Upper lobe of left lung (tissue), 4 donors: ENCODE measurements at regions not wholly inside any gene's neighbourhood (a gene's known extent, or its start where the extent isn't known, plus 50 kb on each side); places are given as distances from the start of the nearest gene placed in this dataset.

Experiments used
- CTCF ChIP-seq, 6 experiments: fragments of 450-650 bp in 4 of 6; fragments of 200-600 bp in 2 of 6; sonication (generic) in 2 of 6; IDR thresholded peaks; one replicate each; pipeline ENCODE4 v1.5.1; 2016 to 2019; ENCODE audit warnings: antibody characterized with exemption in 6 of 6
- EP300 ChIP-seq, 4 donors: sonication (generic); formaldehyde crosslinking; IDR thresholded peaks; one replicate each; pipeline ENCODE4 v1.5.1; 2017; ENCODE audit warnings: antibody characterized with exemption in 4 of 4, control low read depth in 2 of 4
- POLR2A ChIP-seq, 4 donors: fragments of 450-650 bp; IDR thresholded peaks; one replicate each; pipeline ENCODE4 v1.5.1; 2016 to 2017; ENCODE audit warnings: antibody characterized with exemption in 4 of 4, mild to moderate bottlenecking in 2 of 4
- POLR2AphosphoS5 ChIP-seq, 2 donors: sonication (generic); formaldehyde crosslinking; IDR thresholded peaks; one replicate each; pipeline ENCODE4 v1.5.1; 2017; ENCODE audit warnings: antibody characterized with exemption in 2 of 2

- TF ChIP-seq POLR2A (IDR thresholded peaks at IDR 0.05) (no peak), CTCF (IDR thresholded peaks at IDR 0.05) (no peak), POLR2AphosphoS5 (IDR thresholded peaks at IDR 0.05) (no peak), EP300 (IDR thresholded peaks at IDR 0.05) (no peak)
Measured at GRCh38 chrX:142043196-142043595, 139.5 kb downstream of the MAGEC1 start.
